IMR-90 (cell line): ENCODE measurements at regions not wholly inside any gene's neighbourhood (a gene's known extent, or its start where the extent isn't known, plus 50 kb on each side); places are given as distances from the start of the nearest gene placed in this dataset.

Experiments
- BHLHE40 ChIP-seq: fragments of 150-350 bp; IDR thresholded peaks from 2 replicates; pipeline ENCODE4 v1.6.1; 2016; ENCODE audit warnings: mild to moderate bottlenecking, low read depth, low read length
- CEBPB ChIP-seq: IDR thresholded peaks from 2 replicates; pipeline ENCODE4 v1.6.1; 2012; ENCODE audit warnings: low read depth, low read length, improper control_type of control experiment
- CHD1 ChIP-seq: IDR thresholded peaks from 2 replicates; pipeline ENCODE4 v1.6.1; 2012; ENCODE audit warnings: low read depth, low read length, improper control_type of control experiment
- MAFK ChIP-seq: IDR thresholded peaks from 2 replicates; pipeline ENCODE4 v1.6.1; 2012; ENCODE audit warnings: low read depth, low read length, improper control_type of control experiment
- MAZ ChIP-seq: IDR thresholded peaks from 2 replicates; pipeline ENCODE4 v1.6.1; 2012; ENCODE audit warnings: low read depth, mild to moderate bottlenecking, low read length, improper control_type of control experiment, moderate library complexity, borderline replicate concordance
- MXI1 ChIP-seq: IDR thresholded peaks from 2 replicates; pipeline ENCODE4 v1.6.1; 2012; ENCODE audit warnings: low read depth, mild to moderate bottlenecking, low read length, moderate library complexity, borderline replicate concordance
- NFE2L2 ChIP-seq: fragments of 150-350 bp; IDR thresholded peaks from 2 replicates; pipeline ENCODE4 v1.6.1; 2016; ENCODE audit warnings: low read depth, mild to moderate bottlenecking, low read length
- POLR2A ChIP-seq: IDR thresholded peaks from 2 replicates; pipeline ENCODE4 v1.6.1; 2012; ENCODE audit warnings: mild to moderate bottlenecking, low read depth, low read length
- RAD21 ChIP-seq: IDR thresholded peaks from 2 replicates; pipeline ENCODE4 v1.6.1; 2012; ENCODE audit warnings: low read length, improper control_type of control experiment
- SMC3 ChIP-seq: fragments of 150-350 bp; IDR thresholded peaks from 2 replicates; pipeline ENCODE4 v1.6.1; 2016; ENCODE audit warnings: low read depth, mild to moderate bottlenecking, antibody characterized with exemption, low read length, moderate library complexity
- TF ChIP-seq, protein P1 (sequence below): conservative IDR thresholded peaks from 2 replicates; pipeline ENCODE4 v1.5.1; 2012; ENCODE audit warnings: mild to moderate bottlenecking, low read depth, low read length, improper control_type of control experiment

DNA sequence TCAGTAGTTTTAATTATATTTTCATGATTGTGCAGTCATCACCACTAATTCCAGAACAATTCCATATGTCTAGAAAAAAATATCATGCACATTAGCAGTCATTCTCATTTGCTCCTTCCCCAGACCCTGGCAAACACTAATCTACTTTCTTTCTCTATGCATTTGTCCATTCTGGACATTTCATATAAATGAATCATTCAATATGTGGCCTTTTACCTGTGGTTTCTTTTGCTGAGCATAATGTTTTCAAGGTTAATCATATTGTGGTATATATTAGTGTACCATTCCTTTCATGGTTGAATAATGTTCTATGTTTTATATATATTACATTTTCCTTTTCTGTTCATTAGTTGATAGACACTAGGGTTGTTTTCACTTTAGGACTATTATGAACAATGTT is 811.1 kb upstream of the RAG2 start:
- TF ChIP-seq, protein P1, sequence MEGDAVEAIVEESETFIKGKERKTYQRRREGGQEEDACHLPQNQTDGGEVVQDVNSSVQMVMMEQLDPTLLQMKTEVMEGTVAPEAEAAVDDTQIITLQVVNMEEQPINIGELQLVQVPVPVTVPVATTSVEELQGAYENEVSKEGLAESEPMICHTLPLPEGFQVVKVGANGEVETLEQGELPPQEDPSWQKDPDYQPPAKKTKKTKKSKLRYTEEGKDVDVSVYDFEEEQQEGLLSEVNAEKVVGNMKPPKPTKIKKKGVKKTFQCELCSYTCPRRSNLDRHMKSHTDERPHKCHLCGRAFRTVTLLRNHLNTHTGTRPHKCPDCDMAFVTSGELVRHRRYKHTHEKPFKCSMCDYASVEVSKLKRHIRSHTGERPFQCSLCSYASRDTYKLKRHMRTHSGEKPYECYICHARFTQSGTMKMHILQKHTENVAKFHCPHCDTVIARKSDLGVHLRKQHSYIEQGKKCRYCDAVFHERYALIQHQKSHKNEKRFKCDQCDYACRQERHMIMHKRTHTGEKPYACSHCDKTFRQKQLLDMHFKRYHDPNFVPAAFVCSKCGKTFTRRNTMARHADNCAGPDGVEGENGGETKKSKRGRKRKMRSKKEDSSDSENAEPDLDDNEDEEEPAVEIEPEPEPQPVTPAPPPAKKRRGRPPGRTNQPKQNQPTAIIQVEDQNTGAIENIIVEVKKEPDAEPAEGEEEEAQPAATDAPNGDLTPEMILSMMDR, result no peak
- TF ChIP-seq POLR2A, result no peak
- TF ChIP-seq RAD21, result no peak
- no peak for TF ChIP-seq MAZ
- no peak for TF ChIP-seq MAFK
- no peak for TF ChIP-seq NFE2L2
- no peak for TF ChIP-seq BHLHE40
- TF ChIP-seq CHD1, result no peak
- TF ChIP-seq SMC3, result no peak
- TF ChIP-seq CEBPB, result no peak
- TF ChIP-seq MXI1, result no peak
